IMR-90 (cell line): ENCODE measurements at regions not wholly inside any gene's neighbourhood (a gene's known extent, or its start where the extent isn't known, plus 50 kb on each side); places are given as distances from the start of the nearest gene placed in this dataset.

Source experiments
- CTCF ChIP-seq: conservative IDR thresholded peaks from 2 replicates; pipeline ENCODE4 v1.5.1; 2012; ENCODE audit warnings: mild to moderate bottlenecking, low read depth, low read length, improper control_type of control experiment
- RAD21 ChIP-seq: IDR thresholded peaks from 2 replicates; pipeline ENCODE4 v1.6.1; 2012; ENCODE audit warnings: low read length, improper control_type of control experiment

- TF ChIP-seq CTCF (no peak), RAD21 (no peak)
These were observed 241.5 kb downstream of the LTN1 start for GRCh38 chr21:28751176-28751575.
